ENCODE measurements at regions not wholly inside any gene's neighbourhood (a gene's known extent, or its start where the extent isn't known, plus 50 kb on each side); places are given as distances from the start of the nearest gene placed in this dataset.

DNA sequence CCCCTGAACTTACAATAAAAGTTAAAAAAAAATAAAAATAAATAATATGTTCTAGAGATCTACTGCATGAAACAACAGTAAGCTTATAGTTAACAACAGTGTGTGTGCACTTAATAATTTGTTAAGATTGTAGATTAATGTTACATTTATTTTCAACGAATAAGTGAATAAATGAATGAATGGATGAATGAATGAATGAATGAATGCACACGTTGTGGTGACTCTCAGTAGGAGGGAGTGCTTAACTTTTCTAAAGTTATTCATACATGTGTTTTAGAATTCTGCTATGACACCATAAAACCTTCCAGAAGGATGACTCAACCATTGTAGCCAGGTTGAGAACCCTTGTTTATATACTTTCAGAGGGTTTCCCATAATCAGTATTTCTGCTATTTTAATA, 1269.4 kb upstream of the CDH6 start:
- DNase-seq = no peak

DNA sequence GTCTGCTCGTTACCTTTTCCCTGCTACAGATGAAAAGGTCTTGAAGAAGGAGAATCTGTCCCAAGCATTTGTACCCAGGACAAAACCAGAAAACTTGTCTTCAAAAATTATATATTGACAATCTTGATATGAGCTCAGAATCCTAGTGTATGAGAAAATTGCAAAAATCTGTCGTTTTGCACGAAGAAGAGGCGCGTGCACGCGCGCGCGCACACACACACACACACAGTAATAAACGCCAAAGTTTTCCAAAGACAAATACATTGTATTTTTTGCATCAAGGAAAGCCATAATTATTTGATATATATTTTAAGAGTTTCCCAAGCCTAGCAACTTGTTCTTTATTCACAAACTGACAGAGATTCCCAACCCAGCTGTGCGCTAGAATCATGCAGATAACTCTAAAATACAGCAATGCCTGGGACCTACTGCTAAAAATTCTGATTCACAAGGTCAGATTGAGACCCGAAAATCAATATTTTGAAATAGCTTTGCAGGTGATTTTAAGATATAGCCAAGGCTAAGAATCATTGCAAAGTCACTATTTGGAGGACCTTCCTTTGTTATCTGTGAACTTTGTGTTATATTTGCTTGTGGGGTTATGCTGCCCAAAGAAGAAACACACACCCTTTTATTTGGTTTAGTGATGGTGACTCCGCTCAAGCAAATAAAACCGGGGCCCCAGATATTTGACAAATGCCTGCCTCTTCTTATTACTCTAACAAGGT, 1287.7 kb upstream of the CDH6 start:
- no peak for DNase-seq

DNA sequence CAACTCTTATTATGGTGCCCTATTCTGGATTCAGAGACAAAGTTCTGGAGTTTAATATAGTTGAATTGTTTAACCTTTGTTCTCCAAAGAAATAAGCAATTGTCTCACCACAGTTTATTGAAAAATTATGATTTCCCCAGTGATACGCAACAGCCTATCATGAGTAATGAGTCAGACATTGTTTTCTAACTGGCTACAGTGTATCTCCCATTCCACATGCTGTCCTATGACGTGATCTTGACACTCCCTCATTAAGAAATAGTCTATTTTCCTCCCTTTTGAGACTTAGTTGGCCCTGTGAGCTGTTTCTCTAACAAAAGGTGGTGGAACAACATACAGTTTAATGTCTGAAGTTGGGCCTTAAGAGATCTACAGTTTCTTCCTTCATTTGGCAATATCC, 1290.6 kb upstream of the CDH6 start:
- DNase-seq = no peak

DNA sequence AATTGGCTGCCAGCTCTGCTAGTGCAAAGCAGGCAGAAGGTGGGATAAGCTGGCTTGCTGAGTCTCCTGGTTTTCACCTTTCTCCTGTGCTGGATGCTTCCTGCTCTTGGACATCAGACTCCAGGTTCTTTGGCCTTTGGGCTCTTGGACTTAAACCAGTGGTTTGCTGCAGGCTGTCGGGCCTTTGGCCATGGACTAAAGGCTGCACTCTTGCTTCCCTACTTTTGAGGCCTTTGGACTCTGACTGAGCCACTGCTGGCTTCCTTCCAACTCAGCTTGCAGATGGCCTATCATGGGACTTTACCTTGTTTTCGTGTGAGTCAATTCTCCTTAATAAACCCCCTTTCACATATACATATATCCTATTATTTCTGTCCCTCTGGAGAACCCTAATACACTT, 1293.9 kb upstream of the CDH6 start:
- no peak for DNase-seq

DNA sequence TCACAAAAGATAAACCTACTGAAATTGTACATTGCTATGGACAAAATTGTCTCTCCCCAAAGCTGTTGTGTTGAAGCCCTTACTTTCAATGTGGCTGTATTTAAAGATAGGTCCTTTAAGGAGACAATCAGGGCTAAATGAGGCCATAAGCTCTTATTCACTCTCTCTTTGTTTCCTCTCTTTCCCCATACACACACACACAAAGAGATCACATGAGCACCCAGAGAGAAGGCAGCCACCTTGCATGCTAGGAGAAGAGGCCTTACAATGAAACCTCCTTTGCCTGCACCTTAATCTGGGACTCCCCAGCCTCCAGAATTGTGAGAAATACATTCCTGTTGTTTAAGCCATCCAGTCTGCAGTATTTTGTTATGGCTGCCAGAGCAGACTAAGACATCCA, 1295.6 kb upstream of the CDH6 start:
- DNase-seq = no peak

DNA sequence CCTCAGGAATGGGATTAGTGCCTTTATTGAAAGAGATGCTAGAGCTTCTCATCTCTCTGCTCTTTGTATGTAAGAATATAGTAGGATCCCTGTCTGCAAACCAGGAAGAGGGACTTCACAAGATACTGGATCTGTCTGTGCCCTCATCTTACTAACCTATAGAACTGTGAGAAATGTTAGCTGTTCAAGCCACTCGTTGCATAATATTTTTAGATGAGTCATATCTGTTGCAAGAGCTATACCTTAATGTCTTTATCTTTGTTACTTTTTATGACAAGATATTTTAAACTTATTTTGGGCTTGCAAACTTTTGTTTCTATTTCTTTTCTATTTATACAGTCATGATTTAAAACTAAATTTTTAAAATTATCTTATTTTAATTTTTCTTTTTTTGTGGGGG, 1296.8 kb upstream of the CDH6 start:
- DNase-seq = no peak

DNA sequence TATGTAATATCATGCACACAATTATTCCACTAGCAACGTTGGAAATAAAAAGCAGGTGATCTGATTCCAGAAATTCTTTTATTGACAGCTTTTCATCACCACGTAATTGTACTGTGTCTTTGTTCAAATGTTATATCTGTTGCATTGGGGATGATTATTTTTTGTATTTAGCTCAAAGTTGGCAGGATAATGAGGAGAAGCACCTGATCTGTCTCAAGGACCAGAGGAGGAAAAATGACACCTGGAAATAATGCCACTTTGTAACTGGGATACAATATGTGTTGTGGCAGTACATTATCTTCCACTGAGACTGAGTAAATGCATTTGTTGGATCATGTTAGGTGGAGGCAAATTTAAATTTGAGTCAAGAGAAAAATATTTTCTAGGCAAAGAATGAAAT, 1298.8 kb upstream of the CDH6 start:
- no peak for DNase-seq

DNA sequence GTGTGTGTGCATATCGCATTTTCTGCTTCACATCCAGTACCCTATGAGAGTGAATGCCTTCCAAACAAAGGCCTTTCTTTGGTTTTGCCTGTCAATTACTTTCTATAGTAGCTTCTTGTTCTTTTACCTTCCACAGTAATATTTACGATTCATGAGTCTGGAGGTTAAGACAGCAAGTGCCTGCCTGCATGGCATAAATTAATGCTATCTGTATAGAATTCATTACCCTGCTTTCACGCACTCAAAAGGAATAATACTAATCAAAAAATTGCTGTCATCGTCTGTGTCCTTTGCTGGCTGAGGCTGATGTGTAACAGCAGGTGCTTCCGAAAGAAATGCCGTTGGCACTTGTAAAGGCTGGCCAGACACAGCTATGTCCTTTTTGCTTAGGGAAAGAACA, 1304.4 kb upstream of the CDH6 start:
- no peak for DNase-seq

DNA sequence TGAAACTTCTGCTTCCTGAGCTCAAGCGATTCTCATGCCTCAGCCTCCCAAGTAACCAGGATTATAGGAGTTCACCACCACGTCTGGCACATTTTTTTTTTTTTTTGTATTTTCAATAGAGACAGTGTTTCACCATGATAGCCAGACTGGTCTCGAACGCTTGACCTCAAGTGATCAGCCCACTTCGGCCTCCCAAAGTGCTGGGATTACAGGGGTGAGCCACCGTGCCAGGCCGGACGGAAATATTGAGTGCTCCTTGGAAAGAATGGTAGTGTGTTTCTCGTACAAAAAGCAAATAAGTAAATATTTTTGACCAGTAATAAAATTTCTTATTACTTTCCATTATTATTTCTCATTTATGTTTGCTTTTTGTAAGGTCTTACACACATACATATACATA, 1307.9 kb upstream of the CDH6 start:
- DNase-seq = no peak

DNA sequence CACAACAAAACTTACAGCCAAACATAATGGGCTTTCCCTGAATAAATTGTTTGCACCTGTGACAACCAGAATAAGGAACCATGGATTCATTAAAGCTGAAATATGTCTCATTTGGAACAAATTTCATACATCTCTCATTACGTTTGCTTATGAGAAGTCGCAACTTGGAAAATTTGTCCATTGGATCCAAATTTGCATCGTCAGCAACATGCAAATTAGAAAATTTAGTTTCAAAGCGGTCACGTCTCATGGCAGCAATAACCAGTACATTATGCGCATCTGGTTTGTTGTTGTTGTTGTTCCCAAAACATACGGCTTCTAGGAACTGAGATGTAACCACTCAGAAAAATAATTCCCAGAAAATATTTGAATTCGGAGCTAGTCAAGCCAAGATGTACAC, 1311.5 kb upstream of the CDH6 start:
- DNase-seq = no peak

DNA sequence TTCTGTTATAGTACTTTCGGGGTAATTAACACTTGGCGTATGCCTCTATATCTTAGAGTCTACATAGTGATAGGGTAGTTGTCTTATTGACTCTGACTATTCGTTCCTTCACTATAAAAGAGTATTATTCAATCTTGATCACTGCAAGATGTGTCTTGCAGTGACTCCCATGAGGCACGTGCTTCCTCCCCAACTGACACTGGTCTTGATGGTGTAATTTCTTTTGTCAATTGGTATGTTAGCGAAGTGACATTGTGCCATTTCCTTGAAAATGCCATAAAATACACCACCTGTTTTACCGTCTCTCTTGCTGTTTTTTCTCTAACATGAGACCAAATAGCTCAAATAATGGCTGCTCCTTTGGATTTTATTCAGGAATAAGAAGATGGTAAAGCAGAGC, 1314.1 kb upstream of the CDH6 start:
- no peak for DNase-seq

DNA sequence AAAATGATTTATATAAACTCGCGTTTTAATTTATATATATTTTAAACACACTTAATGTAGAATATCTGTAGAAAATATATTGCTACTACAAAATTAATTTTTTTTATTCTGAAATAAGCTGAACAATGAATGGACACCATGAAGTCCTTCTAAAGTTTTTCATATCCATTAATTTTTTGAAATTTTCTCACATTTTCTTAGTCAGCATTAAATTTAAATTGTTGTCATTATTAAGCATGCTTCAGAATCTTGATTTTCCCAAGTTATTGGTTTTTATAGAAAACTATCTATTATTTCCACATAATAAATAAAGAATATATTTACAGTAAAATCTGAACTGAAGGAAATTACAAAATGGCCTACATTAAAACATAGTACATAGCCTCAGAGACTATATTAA, 1314.9 kb upstream of the CDH6 start:
- no peak for DNase-seq

DNA sequence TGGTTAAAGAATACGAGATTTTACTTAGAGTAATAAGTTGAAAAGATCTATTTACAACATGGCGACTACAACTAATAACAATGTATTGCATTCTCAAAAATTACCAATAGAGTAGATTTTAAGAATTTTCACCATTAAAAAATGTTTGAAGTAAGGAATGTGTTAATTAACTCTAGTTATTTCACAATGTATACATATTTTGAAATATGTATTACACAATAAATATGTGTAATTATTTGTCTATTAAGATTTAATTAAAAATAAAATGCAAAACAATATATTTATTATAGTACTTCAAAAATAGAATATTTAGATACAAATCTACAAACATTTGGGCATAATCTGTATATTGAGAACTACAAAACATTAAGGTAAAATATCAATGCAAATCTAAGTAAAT, 1326.3 kb upstream of the CDH6 start:
- DNase-seq = no peak

DNA sequence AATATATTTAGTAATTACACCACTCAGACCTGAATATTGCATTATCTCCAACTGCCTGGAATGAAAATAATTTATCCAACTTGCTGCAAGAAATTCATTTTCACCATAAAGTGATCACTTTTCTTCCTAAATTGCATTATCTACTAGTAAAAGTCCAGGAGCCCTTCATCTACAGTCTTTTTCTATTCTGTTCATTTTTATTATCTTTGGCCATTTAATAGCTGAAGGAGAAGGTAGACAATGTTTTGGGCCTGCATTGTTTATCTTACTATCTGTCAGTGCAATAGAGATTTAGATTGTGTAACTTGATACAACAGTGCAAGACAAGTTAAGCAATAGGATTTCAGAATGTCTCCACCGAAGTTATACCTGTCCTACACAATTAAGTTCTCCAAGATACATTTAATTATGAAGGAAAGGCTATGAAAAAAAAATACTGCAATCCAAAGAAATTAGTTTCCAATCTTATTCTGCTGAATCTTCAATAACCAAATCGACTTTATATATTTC, 1339.7 kb upstream of the CDH6 start:
- no peak for DNase-seq

DNA sequence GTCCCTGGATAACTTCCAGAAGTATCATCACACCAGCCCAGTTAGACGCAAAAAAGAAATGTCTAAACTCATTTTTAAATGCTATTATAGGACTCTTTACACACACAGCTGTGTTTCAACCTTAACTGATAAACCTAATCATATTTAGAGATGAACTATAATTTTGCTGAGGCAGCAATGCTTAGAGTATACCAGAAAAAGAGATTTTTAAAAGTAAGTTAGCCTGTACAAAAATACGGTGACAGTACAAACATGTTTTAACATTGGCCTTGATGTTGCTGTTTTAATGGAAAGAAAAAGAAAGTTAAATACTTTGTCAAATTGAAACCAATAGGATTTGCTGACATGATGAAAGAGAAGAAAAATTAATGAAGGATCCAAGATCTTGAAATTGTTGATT, 1341.2 kb upstream of the CDH6 start:
- DNase-seq = no peak

DNA sequence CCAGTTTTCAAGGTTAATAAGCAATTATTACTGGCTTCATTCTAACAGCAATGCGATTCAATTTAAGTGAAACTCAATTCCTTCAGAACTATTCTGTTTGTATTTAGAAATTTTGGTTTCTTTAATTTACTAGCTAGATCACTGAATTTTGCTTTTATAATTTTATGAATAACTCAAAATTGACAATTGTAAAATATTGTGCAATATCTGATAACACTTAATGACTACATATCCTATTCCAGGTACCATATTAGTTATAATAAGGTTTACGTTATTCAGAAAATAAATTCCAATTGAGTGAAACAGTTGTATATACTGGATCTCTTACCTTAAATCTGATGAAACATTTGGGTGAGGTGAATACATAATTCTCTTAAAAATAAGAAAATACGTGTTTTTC, 1348.3 kb upstream of the CDH6 start:
- DNase-seq = no peak

DNA sequence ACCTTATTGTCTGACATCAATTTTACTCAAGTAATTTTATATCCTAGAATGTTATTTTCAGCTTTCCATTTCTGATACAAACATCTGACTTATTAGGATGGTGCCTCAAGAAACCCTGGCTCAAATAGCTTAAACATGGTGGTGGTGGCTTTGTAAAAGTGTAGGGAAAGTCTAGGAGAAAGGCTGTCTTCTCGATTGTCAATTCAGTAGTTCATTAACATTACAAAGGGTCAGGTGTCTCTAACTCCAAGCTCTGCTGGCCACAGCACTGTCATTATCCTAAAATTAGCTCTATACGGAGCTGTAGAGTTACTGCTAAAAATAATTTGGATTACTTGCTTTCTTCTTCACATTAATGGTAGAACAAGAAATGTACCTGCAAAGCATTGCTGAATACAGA, 1360.1 kb upstream of the CDH6 start:
- DNase-seq = no peak

DNA sequence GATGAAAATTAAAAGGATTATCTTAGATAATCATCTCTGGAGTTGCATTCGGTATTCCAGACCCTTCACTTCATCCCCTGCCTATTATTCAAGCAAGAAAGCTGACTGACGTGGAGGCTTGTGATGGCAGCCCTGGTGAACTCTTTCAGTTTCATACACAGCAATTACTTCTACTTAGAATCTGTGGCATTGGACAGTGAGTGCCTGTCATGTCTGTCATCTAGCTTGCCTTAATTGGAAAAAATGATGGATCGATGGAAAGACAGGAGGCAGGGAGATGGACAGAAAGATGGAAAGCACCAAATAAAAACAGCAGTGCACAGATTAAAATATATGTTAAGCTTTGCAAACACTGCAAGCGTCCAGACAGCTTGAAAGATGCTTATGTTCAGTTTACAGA, 1371.0 kb upstream of the CDH6 start:
- DNase-seq = no peak

DNA sequence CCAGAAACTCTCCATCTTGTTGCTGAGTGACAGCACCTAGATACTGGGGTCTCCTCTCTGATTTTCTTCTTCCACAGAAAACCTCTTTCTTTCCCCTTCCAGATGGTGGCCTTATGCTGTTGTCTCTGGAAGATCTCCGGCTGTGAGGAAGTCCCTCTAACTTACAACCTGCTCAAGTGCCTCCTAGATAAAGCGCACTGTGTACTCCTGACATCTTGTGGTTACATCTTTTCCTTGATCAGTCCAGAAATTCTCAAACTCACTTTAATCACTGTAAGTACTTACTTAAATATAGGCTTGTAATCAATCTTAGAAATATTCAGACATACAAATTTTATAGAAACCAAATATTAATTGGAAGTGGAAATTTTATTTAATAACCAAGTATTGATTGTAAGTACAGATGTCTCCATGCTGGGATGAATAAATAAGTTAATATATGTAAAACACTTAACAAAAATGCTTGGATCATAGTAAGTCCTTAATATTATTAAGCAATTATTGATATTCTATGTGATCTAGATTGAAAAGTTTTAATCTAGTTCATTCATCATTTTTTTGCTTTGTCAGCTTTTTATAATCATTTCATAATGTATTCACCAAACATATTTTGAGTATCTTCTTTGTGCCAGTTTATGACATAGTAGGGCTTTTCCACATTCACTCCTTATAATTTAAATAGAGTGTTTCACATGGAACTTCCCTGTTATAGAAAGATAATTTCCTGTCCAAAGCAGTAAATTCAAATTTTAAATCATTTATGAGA, 1381.4 kb upstream of the CDH6 start:
- DNase-seq = no peak

DNA sequence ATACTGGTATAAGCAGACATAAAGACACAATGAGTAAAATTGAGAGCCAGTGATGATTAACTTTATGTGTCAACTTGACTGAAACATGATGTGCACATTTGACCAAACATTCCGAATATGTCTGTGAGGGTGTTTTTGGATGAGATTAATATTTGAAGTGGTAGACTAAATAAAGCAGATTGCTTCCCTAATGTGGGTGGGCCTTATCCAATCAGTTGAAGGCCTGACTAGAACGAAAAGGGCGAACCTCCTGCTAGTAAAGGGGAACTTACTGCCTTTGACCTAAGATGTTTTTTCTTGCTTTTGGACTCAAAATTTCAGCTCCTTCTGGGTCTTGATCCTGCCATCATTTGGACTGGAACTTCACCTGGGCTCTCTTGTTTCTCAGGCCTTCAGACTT, 1387.7 kb upstream of the CDH6 start:
- DNase-seq = no peak

DNA sequence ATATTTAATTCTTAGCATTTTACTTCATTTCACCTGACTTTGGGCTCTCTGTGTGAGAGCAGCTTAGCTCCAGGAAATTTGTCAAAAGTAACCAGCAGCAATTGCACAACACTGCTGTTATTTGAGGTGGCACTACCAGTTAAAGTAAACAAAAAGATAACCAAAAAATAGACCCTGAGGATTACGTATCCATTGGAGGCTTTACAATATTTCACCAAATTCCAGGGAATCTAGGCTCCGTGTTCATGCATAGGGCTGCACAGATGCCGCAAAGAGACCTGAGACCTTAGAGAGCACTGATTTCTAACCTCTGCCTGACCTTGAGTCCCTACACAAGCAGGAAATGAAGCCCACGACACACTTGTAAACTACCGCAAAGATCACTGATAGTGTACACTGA, 1392.7 kb upstream of the CDH6 start:
- no peak for DNase-seq

DNA sequence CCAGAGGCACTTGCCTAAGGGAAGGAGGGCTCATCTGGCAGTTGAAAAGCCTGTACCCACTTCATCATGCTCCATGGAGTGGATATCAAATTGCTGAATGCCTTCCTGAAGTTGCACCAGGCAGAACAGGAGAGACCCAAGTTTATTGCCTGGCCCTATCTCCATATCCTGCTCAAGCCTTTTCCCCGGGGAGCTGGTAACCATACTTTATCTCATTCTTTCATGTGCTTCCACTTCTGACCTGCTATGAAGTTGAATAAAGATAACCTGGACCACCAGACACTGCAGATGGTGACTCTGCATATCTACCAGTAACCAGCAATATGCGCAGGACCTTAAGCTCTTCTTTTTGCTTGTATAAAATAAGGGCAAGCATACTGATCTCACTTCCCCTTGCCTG, 1397.5 kb upstream of the CDH6 start:
- no peak for DNase-seq

DNA sequence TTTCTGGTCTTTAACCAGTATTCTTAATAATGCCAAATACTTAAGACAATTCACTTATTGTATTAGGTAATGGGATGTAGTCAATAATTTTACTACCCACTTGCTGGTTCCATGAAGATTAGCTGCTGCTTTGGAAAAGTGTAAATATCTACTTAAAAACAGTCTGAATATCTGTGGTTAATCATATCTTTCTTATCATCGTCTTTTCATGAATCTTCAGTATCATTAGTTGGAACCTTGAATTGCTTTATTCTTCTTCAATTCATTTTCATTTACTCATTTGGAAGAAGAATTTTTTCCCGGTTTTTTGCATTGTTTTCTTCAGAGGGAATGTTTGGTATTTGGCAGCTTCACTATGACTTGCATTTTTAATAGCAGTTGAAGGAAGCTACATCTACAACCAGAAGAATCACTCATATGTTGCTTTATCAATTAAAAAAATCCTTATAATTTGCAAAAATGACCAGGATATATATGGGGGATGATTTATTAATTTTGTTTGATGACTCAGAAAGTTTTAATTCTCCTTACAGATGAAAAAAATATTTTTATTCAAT, 1398.3 kb upstream of the CDH6 start:
- DNase-seq = no peak

DNA sequence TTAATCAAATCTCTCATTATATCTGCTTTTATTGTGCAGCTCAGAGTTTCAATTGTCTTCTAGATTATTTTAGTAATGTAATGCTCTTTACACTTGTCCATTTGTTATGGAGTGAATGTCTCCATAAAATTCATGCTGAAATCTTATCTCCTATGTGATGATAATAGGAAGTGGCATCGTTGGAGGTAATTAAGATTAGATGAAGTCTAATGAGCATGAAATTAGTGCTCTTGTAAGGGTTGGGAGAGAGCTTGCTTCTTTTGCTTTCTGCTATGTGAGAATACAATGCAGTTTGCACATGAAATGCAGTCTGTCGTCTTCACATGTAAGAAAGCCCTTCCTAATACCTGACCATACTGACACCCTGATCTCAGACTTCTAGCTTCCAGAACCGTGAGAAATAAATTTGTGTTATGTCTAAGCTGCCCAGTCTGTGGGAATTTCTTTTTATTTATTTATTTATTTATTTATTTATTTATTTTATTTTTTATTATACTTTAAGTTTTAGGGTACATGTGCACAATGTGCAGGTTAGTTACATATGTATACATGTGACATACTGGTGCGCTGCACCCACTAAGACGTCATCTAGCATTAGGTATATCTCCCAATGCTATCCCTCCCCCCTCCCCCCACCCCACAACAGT, 1399.2 kb upstream of the CDH6 start:
- DNase-seq = no peak
